Hepatocyte (in vitro differentiated cells): ENCODE measurements at regions not wholly inside any gene's neighbourhood (a gene's known extent, or its start where the extent isn't known, plus 50 kb on each side); places are given as distances from the start of the nearest gene placed in this dataset.

Source experiments
- CTCF ChIP-seq: fragments of 200-600 bp; sonication (generic); IDR thresholded peaks from 2 replicates; pipeline ENCODE4 v1.5.1; 2016; ENCODE audit warnings: antibody characterized with exemption, mild to moderate bottlenecking; ENCODE audit not compliant: poor library complexity
- EZH2 ChIP-seq: fragments of 200-600 bp; sonication (generic); IDR thresholded peaks from 2 replicates; pipeline ENCODE4 v1.6.1; 2016; ENCODE audit warnings: antibody characterized with exemption, mild to moderate bottlenecking, borderline replicate concordance
- EZH2phosphoT487 ChIP-seq: fragments of 200-600 bp; sonication (generic); IDR thresholded peaks from one replicate; pipeline ENCODE4 v1.6.1; 2018; ENCODE audit warnings: antibody characterized with exemption, mild to moderate bottlenecking, low read depth, moderate library complexity; ENCODE audit not compliant: unreplicated experiment, severe bottlenecking

- TF ChIP-seq EZH2 = no peak
- TF ChIP-seq CTCF = no peak
- TF ChIP-seq EZH2phosphoT487 = no peak
These were observed 213.7 kb upstream of the ARL4C start for GRCh38 chr2:234710587-234710986.
